DOHH2 (cell line): ENCODE measurements at regions not wholly inside any gene's neighbourhood (a gene's known extent, or its start where the extent isn't known, plus 50 kb on each side); places are given as distances from the start of the nearest gene placed in this dataset.

ENCODE experiments used
- EZH2phosphoT487 ChIP-seq: fragments of 200-600 bp; sonication (generic); IDR thresholded peaks from 2 replicates; pipeline ENCODE4 v1.6.1; 2017; ENCODE audit warnings: borderline replicate concordance, mild to moderate bottlenecking, antibody characterized with exemption, low read length, moderate library complexity, mixed read lengths
- TF ChIP-seq, protein P1 (sequence below): fragments of 200-600 bp; sonication (generic); IDR thresholded peaks from one replicate; pipeline ENCODE4 v1.5.1; 2014; ENCODE audit warnings: antibody characterized with exemption, mild to moderate bottlenecking, low read depth, low read length; ENCODE audit not compliant: poor library complexity, severe bottlenecking

DNA sequence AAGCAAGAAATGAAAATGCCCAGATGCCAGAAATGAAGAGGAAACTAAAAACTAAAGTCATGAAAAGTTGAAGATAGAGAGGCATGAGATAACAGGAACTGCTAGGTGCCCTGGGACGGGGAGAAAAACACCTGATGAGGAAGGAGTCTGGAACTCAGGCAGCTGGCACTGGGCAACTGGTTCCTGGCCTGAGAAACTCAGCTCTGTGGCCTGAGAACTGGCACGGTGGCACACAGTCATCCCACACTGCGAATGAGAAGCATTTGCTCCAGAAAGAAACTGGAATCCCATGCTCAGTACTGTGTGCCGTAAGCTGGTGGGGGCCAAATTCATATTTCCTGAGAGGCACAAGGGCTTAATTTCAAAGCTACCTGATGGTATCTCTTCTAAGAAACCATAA, 53.6 kb upstream of the RORA start:
- TF ChIP-seq, protein P1, sequence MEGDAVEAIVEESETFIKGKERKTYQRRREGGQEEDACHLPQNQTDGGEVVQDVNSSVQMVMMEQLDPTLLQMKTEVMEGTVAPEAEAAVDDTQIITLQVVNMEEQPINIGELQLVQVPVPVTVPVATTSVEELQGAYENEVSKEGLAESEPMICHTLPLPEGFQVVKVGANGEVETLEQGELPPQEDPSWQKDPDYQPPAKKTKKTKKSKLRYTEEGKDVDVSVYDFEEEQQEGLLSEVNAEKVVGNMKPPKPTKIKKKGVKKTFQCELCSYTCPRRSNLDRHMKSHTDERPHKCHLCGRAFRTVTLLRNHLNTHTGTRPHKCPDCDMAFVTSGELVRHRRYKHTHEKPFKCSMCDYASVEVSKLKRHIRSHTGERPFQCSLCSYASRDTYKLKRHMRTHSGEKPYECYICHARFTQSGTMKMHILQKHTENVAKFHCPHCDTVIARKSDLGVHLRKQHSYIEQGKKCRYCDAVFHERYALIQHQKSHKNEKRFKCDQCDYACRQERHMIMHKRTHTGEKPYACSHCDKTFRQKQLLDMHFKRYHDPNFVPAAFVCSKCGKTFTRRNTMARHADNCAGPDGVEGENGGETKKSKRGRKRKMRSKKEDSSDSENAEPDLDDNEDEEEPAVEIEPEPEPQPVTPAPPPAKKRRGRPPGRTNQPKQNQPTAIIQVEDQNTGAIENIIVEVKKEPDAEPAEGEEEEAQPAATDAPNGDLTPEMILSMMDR = no peak
- TF ChIP-seq EZH2phosphoT487 = no peak
